H1 (cell line): ENCODE measurements at regions not wholly inside any gene's neighbourhood (a gene's known extent, or its start where the extent isn't known, plus 50 kb on each side); places are given as distances from the start of the nearest gene placed in this dataset.

Experiments
- BACH1 ChIP-seq: IDR thresholded peaks from 2 replicates; pipeline ENCODE4 v1.6.1; 2012; ENCODE audit warnings: low read length, improper control_type of control experiment
- CTBP2 ChIP-seq: IDR thresholded peaks from 2 replicates; pipeline ENCODE4 v1.7.0; 2011; ENCODE audit warnings: borderline replicate concordance, mild to moderate bottlenecking, moderate library complexity, mixed read lengths, low read length; ENCODE audit not compliant: insufficient read depth, insufficient read length
- E2F6 ChIP-seq: IDR thresholded peaks from 2 replicates; pipeline ENCODE4 v1.6.1; 2012; ENCODE audit warnings: inconsistent platforms
- GTF2F1 ChIP-seq: IDR thresholded peaks from 2 replicates; pipeline ENCODE4 v1.6.1; 2012; ENCODE audit warnings: low read depth, low read length, improper control_type of control experiment, borderline replicate concordance
- MAFK ChIP-seq: IDR thresholded peaks from 2 replicates; pipeline ENCODE4 v1.6.1; 2012; ENCODE audit warnings: low read depth, mild to moderate bottlenecking, improper control_type of control experiment, low read length
- POLR2A ChIP-seq, 2 experiments: IDR thresholded peaks; 1 replicate in 1 of 2; 2 replicates in 1 of 2; pipeline ENCODE4 v1.6.1; 2011; ENCODE audit warnings: low read depth in 2 of 2, low read length in 2 of 2, mild to moderate bottlenecking in 2 of 2; ENCODE audit errors: control extremely low read depth in 1 of 2
- SRF ChIP-seq: IDR thresholded peaks from 2 replicates; pipeline ENCODE4 v1.6.1; 2011; ENCODE audit warnings: mild to moderate bottlenecking, low read depth, low read length, moderate library complexity

GRCh38 chr21:19218163-19218562 lies 814.6 kb upstream of the TMPRSS15 start (continued):
- TF ChIP-seq E2F6 (no peak), CTBP2 (no peak), POLR2A (IDR thresholded peaks at IDR 0.05; ENCODE audit: control extremely low read depth in 1 of 2, low read depth in 2 of 2, low read length in 2 of 2) (no peak), SRF (no peak), BACH1 (no peak), MAFK (no peak), GTF2F1 (no peak)
